H9 (cell line): ENCODE measurements at regions not wholly inside any gene's neighbourhood (a gene's known extent, or its start where the extent isn't known, plus 50 kb on each side); places are given as distances from the start of the nearest gene placed in this dataset.

Experiments used
- DNase-seq: peaks from one replicate; pipeline ENCODE4 v3.0.0-alpha.2; 2017
- H2AFZ ChIP-seq: one replicate; pipeline ENCODE4 v1.6.1; 2013; ENCODE audit warnings: mild to moderate bottlenecking, low read length, control low read depth, moderate library complexity
- H2AK5ac ChIP-seq: 2 replicates; pipeline ENCODE4 v1.6.1; 2013; ENCODE audit warnings: low read length, control low read depth, mixed read lengths; ENCODE audit not compliant: insufficient read length
- H2BK120ac ChIP-seq: one replicate; pipeline ENCODE4 v1.6.1; 2013; ENCODE audit warnings: low read depth, mild to moderate bottlenecking, low read length, control low read depth, inconsistent platforms; ENCODE audit not compliant: poor library complexity, severe bottlenecking
- H2BK12ac ChIP-seq: 2 replicates; pipeline ENCODE4 v1.6.1; 2013; ENCODE audit warnings: low read length, control low read depth, mixed read lengths, low read depth; ENCODE audit not compliant: insufficient read length
- H2BK15ac ChIP-seq: 2 replicates; pipeline ENCODE4 v1.6.1; 2013; ENCODE audit warnings: low read depth, low read length, control low read depth
- H2BK20ac ChIP-seq: one replicate; pipeline ENCODE4 v1.6.1; 2013; ENCODE audit warnings: low read depth, mild to moderate bottlenecking, low read length, control low read depth, inconsistent platforms; ENCODE audit not compliant: poor library complexity, severe bottlenecking
- H2BK5ac ChIP-seq: 2 replicates; pipeline ENCODE4 v1.6.1; 2013; ENCODE audit warnings: low read length, control low read depth, mixed read lengths; ENCODE audit not compliant: insufficient read length
- H3K14ac ChIP-seq: 2 replicates; pipeline ENCODE4 v1.6.1; 2013; ENCODE audit warnings: low read length, control low read depth; ENCODE audit not compliant: insufficient read depth
- H3K18ac ChIP-seq: 2 replicates; pipeline ENCODE4 v1.6.1; 2013; ENCODE audit warnings: low read depth, mild to moderate bottlenecking, mixed read lengths, low read length, control low read depth; ENCODE audit not compliant: insufficient read length
- H3K23ac ChIP-seq: 2 replicates; pipeline ENCODE4 v1.6.1; 2013; ENCODE audit warnings: low read length, control low read depth, mixed read lengths, low read depth; ENCODE audit not compliant: insufficient read length
- H3K23me2 ChIP-seq: 2 replicates; pipeline ENCODE4 v1.6.1; 2013; ENCODE audit warnings: low read depth, mild to moderate bottlenecking, mixed read lengths, low read length, control low read depth; ENCODE audit not compliant: insufficient read length, poor library complexity, severe bottlenecking
- H3K27ac ChIP-seq: 2 replicates; pipeline ENCODE4 v1.5.1; 2013; ENCODE audit warnings: low read length, control low read depth, mixed read lengths, low read depth; ENCODE audit not compliant: insufficient read length
- H3K27me3 ChIP-seq: 2 replicates; pipeline ENCODE4 v1.6.1; 2013; ENCODE audit warnings: low read length, control low read depth, inconsistent platforms; ENCODE audit not compliant: insufficient read depth
- H3K4ac ChIP-seq: 2 replicates; pipeline ENCODE4 v1.6.1; 2013; ENCODE audit warnings: low read depth, mild to moderate bottlenecking, control low read depth, inconsistent platforms, low read length, moderate library complexity
- H3K4me1 ChIP-seq: 2 replicates; pipeline ENCODE4 v1.6.1; 2013; ENCODE audit warnings: low read length, control low read depth, inconsistent platforms; ENCODE audit not compliant: insufficient read depth
- H3K4me2 ChIP-seq: 2 replicates; pipeline ENCODE4 v1.6.1; 2013; ENCODE audit warnings: low read length, control low read depth, mixed read lengths; ENCODE audit not compliant: insufficient read length, insufficient read depth
- H3K56ac ChIP-seq: 2 replicates; pipeline ENCODE4 v1.6.1; 2013; ENCODE audit warnings: low read depth, mild to moderate bottlenecking, mixed read lengths, low read length, control low read depth; ENCODE audit not compliant: insufficient read length
- H3K79me1 ChIP-seq: 2 replicates; pipeline ENCODE4 v1.6.1; 2013; ENCODE audit warnings: low read depth, mild to moderate bottlenecking, moderate library complexity, low read length, control low read depth, inconsistent platforms; ENCODE audit not compliant: insufficient read depth, poor library complexity, severe bottlenecking
- H3K79me2 ChIP-seq: 2 replicates; pipeline ENCODE4 v1.6.1; 2013; ENCODE audit warnings: low read length, control low read depth, inconsistent platforms; ENCODE audit not compliant: insufficient read depth
- H3K9ac ChIP-seq: 2 replicates; pipeline ENCODE4 v1.6.1; 2013; ENCODE audit warnings: low read length, control low read depth, mixed read lengths; ENCODE audit not compliant: insufficient read length; ENCODE audit errors: extremely low read depth
- H3K9me3 ChIP-seq: one replicate; pipeline ENCODE4 v1.6.1; 2013; ENCODE audit warnings: low read depth, low read length, inconsistent platforms; ENCODE audit not compliant: control insufficient read depth
- H3T11ph ChIP-seq: one replicate; pipeline ENCODE4 v1.6.1; 2013; ENCODE audit warnings: mild to moderate bottlenecking, low read length, control low read depth, inconsistent platforms
- H4K20me1 ChIP-seq: one replicate; pipeline ENCODE4 v1.6.1; 2013; ENCODE audit not compliant: control insufficient read depth, insufficient read length, insufficient read depth
- H4K5ac ChIP-seq: 2 replicates; pipeline ENCODE4 v1.6.1; 2013; ENCODE audit warnings: low read depth, mild to moderate bottlenecking, mixed read lengths, low read length, control low read depth; ENCODE audit not compliant: insufficient read length
- H4K8ac ChIP-seq: replicated peaks from 2 replicates; pipeline ENCODE4 v1.6.1; 2013; ENCODE audit warnings: low read length, control low read depth, mixed read lengths, low read depth; ENCODE audit not compliant: insufficient read length
- H4K91ac ChIP-seq: 2 replicates; pipeline ENCODE4 v1.6.1; 2013; ENCODE audit warnings: low read depth, mild to moderate bottlenecking, moderate library complexity, mixed read lengths, low read length, control low read depth; ENCODE audit not compliant: insufficient read length
- H3K27ac Mint-ChIP-seq, 3 experiments: 2 replicates in 2 of 3; 3 replicates in 1 of 3; pipeline ENCODE4 v1.8.0; 2020 to 2021; ENCODE audit warnings: mixed read lengths in 3 of 3, mild to moderate bottlenecking in 1 of 3, moderate library complexity in 1 of 3
- H3K27me3 Mint-ChIP-seq: 2 replicates; pipeline ENCODE4 v1.8.0; 2021; ENCODE audit warnings: low read depth, mild to moderate bottlenecking, moderate library complexity, mixed read lengths
- H3K36me3 Mint-ChIP-seq, 3 experiments: 2 replicates in 2 of 3; 3 replicates in 1 of 3; pipeline ENCODE4 v1.8.0; 2020 to 2021; ENCODE audit warnings: low read depth in 3 of 3, mixed read lengths in 3 of 3; ENCODE audit not compliant: insufficient read depth in 1 of 3
- H3K4me1 Mint-ChIP-seq, 2 experiments: 2 replicates each; pipeline ENCODE4 v1.8.0; 2020; ENCODE audit warnings: mixed read lengths in 2 of 2
- H3K4me3 Mint-ChIP-seq, 2 experiments: 2 replicates in 1 of 2; 3 replicates in 1 of 2; pipeline ENCODE4 v1.8.0; 2020 to 2021; ENCODE audit warnings: mild to moderate bottlenecking in 2 of 2, mixed read lengths in 2 of 2, moderate library complexity in 1 of 2
- H3K9me3 Mint-ChIP-seq, 2 experiments: 2 replicates in 1 of 2; 3 replicates in 1 of 2; pipeline ENCODE4 v1.8.0; 2020; ENCODE audit warnings: mild to moderate bottlenecking in 2 of 2, mixed read lengths in 2 of 2, moderate library complexity in 1 of 2
- TF ChIP-seq, protein P1 (sequence below): fragments of 200-600 bp; sonication (generic); conservative IDR thresholded peaks from 3 replicates; pipeline ENCODE4 v1.8.0; 2021; ENCODE audit warnings: antibody characterized with exemption, mild to moderate bottlenecking

DNA sequence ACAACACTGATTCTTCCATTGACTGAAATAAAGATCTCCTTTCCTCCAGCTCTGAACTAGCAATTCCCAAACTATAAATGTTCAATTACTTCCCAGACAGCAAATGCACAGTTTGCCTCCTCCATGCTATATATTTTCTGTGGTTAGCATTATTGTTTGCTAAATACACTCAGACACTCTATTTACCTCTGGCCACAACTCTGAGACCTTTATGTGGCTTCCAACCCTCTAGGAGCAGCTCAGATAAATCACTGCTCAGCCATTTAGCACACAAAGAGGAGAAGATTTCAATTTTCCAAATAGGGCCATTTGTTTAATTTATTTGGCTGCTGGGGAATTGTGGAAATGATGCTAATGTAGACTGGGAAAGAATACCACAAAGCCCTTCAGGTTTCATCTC lies 202.0 kb downstream of the SPTSSA start:
- Histone ChIP-seq H3K79me1 (no peaks in the 10 kb centered on the region), H3K79me2 (no peaks in the 10 kb centered on the region), H4K91ac (no peak overlapping the region), H3K4me1 (no peaks in the 10 kb centered on the region), H3K18ac (no peak overlapping the region), H4K8ac (no peak overlapping the region), H2BK20ac (no peak overlapping the region), H2AFZ (no peak overlapping the region), H3K14ac (no peak overlapping the region), H3K23me2 (no peaks in the 10 kb centered on the region), H3K9me3 (no peaks in the 10 kb centered on the region), H2BK5ac (no peak overlapping the region), H2AK5ac (no peak overlapping the region), H3K4ac (no peak overlapping the region), H3T11ph (no peak overlapping the region), H3K23ac (no peak overlapping the region), H3K56ac (no peak overlapping the region), H2BK15ac (no peak overlapping the region), H2BK120ac (no peak overlapping the region), H3K9ac (no peak overlapping the region), H3K27me3 (no peaks in the 10 kb centered on the region), H4K20me1 (no peaks in the 10 kb centered on the region), H2BK12ac (no peak overlapping the region), H3K4me2 (no peak overlapping the region), H3K27ac (no peak overlapping the region), H4K5ac (no peak overlapping the region)
- Mint-ChIP-seq H3K36me3 (peaks cover 0 to 2% (median 0%) of the 10 kb centered on the region in 3 experiments; a peak in 1 of 7 replicates), H3K4me3 (no peak overlapping the region), H3K9me3 (0 out of 5 replicates have a peak, but pooled peaks cover 0 to 3% of the 10 kb centered on the region in 2 experiments), H3K4me1 (no peaks in the 10 kb centered on the region; a peak in 1 of 4 replicates), H3K27me3 (no peaks in the 10 kb centered on the region), H3K27ac (no peak overlapping the region)
- TF ChIP-seq, protein P1, sequence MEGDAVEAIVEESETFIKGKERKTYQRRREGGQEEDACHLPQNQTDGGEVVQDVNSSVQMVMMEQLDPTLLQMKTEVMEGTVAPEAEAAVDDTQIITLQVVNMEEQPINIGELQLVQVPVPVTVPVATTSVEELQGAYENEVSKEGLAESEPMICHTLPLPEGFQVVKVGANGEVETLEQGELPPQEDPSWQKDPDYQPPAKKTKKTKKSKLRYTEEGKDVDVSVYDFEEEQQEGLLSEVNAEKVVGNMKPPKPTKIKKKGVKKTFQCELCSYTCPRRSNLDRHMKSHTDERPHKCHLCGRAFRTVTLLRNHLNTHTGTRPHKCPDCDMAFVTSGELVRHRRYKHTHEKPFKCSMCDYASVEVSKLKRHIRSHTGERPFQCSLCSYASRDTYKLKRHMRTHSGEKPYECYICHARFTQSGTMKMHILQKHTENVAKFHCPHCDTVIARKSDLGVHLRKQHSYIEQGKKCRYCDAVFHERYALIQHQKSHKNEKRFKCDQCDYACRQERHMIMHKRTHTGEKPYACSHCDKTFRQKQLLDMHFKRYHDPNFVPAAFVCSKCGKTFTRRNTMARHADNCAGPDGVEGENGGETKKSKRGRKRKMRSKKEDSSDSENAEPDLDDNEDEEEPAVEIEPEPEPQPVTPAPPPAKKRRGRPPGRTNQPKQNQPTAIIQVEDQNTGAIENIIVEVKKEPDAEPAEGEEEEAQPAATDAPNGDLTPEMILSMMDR = no peak
- DNase-seq = no peak
